GM20000 (cell line): ENCODE measurements at regions not wholly inside any gene's neighbourhood (a gene's known extent, or its start where the extent isn't known, plus 50 kb on each side); places are given as distances from the start of the nearest gene placed in this dataset.
"Not testable (repeated sequence)": the region's sequence is repeated elsewhere in the genome, so short reads cannot be mapped to it uniquely, and the experiment has no call there.

Experiments
- DNase-seq: peaks from one replicate; pipeline ENCODE4 v3.0.0; 2012; ENCODE audit warnings: low spot score
- CTCF ChIP-seq: IDR thresholded peaks from 2 replicates; pipeline ENCODE4 v1.5.1; 2012; ENCODE audit warnings: mild to moderate bottlenecking, control low read depth; ENCODE audit errors: extremely low read depth, missing control alignments

GRCh38 chr13:108060111-108060510, 155.2 kb downstream of the LIG4 start:
- no peak for TF ChIP-seq CTCF
- no peak for DNase-seq

DNA sequence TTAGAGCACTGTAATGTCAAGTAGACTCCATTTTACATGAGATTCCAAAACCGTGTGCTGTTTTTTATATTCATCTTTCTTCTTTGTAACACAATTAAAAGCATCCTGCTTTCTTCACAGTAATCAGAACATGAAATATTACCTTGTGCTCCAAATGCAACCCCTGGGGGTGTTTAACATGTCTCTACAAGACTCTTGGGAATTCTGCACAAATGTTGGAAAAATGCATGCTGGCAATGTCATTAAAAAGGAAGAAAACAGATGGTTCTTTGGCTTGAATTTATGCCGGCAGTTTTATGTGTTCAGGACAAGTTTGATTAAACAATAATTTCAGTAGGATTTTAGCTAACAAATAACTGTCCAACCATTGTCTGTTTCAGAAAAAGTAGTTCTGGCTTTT, 159.1 kb downstream of the LIG4 start:
- DNase-seq, result no peak
- no peak for TF ChIP-seq CTCF

DNA sequence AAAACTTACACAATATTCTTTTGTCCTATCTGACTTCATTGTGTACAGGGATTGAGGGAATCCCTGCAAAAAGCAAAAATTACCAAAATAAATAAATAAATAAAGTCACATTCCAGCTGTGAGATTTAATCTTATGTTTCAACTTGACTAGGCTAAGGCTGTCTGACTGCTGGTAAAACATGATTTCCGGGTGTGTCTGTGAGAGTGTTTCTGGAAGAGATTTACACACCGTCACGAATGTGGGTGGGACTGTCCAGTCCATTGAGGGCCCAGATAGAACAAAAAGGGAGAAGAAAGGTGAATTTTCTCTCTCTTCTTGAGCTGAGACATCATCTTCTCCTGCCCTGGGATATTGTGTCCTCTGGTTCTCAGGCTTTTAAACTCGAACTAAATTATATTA, 166.1 kb downstream of the LIG4 start:
- no peak for DNase-seq
- no peak for TF ChIP-seq CTCF

DNA sequence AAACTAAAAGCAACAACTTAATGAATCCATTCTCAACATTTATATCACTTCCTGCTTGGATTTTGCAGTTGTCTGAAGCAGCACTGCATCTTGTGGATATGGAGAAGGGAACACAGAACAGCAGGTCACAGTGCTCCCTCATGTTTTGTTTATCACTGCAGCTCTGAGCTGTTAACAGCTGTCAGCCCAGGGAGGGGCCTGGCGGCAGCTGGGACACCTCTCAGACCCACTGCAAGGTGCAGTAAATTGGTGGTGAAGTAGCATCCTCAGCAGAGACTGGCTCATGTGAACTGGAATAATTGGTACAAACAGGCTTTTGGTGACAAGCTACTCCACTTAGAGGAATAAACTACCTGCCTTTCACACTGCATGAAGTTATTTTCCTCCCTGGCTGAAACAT, 170.4 kb downstream of the LIG4 start:
- DNase-seq, result no peak
- no peak for TF ChIP-seq CTCF

DNA sequence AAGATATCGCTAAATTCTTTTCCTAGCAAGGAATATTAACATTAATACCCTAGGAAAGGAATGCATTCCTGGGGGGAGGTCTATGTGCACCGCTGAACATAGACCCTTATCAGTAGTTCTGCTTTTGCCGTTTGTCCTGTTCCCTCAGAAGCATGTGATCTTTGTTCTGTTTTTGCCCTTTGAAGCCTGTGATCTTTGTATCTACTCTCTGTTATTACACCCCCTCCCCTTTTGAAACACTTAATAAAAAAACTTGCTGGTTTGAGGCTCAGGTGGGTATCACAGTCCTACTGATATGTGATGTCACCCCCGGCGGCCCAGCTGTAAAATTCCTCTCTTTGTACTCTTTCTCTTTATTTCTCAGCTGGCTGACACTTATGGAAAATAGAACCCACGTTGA, 172.5 kb downstream of the LIG4 start:
- DNase-seq, result not testable (repeated sequence)

- no peak for TF ChIP-seq CTCF
- no peak for DNase-seq
These were observed 178.0 kb downstream of the LIG4 start for GRCh38 chr13:108037348-108037747.

DNA sequence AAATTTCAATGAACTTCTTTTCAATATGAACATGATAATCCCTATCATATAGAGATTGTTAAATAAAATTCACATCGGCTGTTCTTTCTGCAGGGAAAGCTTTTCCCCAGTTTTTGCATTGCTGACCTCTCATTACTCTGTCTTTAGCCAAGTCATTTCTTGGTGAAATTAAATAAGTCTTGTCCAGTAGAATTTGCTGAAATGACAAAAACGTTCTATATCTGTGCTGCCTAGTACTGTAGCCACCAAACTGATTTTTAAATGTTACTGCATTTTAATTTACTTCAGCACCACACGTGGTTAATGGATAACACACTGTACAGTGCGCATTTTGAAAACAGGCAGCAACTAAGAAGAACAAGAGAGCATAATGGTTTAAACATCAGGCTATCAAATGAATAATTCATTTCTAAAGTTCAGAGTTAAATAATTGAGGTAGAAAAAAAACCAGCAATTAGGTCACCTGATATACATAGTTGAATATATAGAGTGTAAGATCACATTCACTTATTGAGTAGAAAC, 178.9 kb downstream of the LIG4 start:
- no peak for TF ChIP-seq CTCF

DNA sequence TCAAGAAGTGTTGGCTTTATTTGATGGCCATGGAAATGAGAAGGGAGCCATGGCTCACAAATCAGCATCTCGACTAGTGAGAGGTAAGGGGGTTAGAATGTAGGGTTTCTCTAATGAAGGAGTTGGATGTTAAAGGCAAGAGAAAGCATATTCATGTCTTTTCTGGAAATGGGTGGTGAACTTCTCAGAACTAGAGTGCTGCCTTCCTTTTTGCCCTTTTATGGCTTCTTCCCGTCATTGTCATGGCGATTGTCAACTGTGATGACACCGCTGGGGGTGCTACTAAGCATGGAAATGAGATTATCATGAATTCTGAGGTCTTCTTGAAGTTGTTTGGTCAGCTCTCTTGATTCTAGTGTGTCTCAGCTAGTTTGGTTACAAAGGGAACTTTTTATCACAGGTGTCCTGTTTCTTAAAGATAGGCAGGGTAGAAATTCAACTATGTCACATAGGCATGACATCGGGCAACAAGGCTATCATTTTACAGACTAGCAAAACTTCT, 180.4 kb downstream of the LIG4 start:
- no peak for TF ChIP-seq CTCF
- no peak for DNase-seq

More for the DNA sequence above, 178.9 kb downstream of the LIG4 start:
- DNase-seq, result no peak
